Esophagus muscularis mucosa (tissue), 3 donors: ENCODE measurements at regions not wholly inside any gene's neighbourhood (a gene's known extent, or its start where the extent isn't known, plus 50 kb on each side); places are given as distances from the start of the nearest gene placed in this dataset.

Experiments
- POLR2A ChIP-seq: fragments of 450-650 bp; IDR thresholded peaks from one replicate; pipeline ENCODE4 v1.6.1; 2017; ENCODE audit warnings: antibody characterized with exemption, moderate library complexity, mild to moderate bottlenecking, low read depth
- TF ChIP-seq, protein P1 (sequence below), 3 experiments: fragments of 200-600 bp in 2 of 3; fragments of 450-650 bp in 1 of 3; sonication (generic) in 2 of 3; IDR thresholded peaks; one replicate each; pipeline ENCODE4 v1.5.1; 2017 to 2019; ENCODE audit warnings: antibody characterized with exemption in 3 of 3, mild to moderate bottlenecking in 2 of 3, moderate library complexity in 1 of 3

DNA sequence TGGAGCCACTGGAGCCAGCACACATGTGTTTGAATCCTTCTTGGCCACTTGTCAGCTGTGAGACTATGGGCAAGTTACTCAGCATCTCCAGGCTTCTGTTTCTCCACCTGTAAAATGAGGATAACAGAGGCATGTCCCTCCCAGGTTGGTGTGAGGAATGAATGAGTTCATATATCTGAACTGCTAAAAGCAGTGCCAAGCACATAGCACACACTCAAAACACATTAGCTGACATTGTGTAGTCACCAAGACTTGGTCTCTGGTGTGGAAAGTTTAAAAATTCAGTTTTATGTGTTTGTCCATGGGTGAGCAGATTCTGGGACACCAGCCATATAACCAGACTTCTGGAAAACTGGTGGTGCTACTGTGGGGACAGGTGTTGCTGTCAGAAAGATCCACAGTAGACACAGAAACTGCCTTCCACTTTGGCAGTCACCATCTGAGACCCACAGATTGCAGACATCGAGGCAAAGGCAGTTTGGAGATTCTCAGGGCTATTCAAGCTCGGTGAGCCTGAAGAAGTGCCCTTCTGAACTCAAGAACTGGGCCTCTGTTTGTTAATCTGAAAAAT, 115.8 kb downstream of the MRPL14 start:
- TF ChIP-seq, protein P1, sequence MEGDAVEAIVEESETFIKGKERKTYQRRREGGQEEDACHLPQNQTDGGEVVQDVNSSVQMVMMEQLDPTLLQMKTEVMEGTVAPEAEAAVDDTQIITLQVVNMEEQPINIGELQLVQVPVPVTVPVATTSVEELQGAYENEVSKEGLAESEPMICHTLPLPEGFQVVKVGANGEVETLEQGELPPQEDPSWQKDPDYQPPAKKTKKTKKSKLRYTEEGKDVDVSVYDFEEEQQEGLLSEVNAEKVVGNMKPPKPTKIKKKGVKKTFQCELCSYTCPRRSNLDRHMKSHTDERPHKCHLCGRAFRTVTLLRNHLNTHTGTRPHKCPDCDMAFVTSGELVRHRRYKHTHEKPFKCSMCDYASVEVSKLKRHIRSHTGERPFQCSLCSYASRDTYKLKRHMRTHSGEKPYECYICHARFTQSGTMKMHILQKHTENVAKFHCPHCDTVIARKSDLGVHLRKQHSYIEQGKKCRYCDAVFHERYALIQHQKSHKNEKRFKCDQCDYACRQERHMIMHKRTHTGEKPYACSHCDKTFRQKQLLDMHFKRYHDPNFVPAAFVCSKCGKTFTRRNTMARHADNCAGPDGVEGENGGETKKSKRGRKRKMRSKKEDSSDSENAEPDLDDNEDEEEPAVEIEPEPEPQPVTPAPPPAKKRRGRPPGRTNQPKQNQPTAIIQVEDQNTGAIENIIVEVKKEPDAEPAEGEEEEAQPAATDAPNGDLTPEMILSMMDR (IDR thresholded peaks at IDR 0.05) = no peak
- TF ChIP-seq POLR2A = no peak
